GM19025 (cell line): ENCODE measurements at regions not wholly inside any gene's neighbourhood (a gene's known extent, or its start where the extent isn't known, plus 50 kb on each side); places are given as distances from the start of the nearest gene placed in this dataset.
"Not testable (repeated sequence)": the region's sequence is repeated elsewhere in the genome, so short reads cannot be mapped to it uniquely, and the experiment has no call there.

ENCODE experiments used
- ATAC-seq: cut with Tn5 transposase; IDR thresholded peaks from one replicate; pipeline ENCODE4 v1.9.1; 2021; ENCODE audit warnings: mild to moderate bottlenecking, low read depth, moderate library complexity; ENCODE audit not compliant: unreplicated experiment

DNA sequence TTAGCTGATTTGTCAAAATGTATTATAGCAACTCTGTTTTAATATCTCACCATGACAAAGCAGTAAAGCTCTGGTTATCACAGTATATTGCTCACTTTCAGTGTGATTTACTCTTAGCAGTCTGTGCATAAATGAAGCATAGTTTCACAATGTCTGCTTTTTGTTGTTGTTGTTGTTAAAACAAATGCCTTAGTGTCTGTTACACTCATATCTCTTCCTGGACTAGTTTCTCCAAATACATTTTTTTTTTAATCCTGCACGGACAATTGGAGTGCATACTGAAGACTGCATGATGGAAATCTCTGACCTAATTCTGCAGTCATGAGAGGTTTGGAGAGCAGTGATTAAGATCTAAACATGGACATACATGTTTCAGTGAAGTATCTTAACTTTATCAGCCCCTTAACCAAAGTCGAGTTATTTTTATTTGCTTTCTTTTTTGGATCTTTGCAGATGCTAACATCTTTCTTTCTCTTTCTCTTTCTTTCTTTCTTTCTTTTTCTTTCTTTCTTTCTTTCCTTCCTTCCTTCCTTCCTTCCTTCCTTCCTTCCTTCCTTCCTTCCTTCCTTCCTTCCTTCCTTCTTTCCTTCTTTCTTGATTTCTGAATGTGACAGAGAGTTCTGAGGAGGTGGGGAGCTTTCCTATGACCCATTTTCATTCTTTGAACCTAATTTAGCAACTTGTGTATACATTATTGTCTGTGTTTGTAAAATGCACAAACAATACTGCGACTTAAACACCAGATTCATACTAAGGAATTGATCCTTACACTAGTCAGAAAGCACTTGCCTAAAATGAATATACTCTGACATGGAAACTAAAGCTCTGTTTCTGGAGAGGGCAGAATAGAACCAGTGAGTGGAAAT lies 161.5 kb upstream of the AGR3 start:
- no peak for ATAC-seq

DNA sequence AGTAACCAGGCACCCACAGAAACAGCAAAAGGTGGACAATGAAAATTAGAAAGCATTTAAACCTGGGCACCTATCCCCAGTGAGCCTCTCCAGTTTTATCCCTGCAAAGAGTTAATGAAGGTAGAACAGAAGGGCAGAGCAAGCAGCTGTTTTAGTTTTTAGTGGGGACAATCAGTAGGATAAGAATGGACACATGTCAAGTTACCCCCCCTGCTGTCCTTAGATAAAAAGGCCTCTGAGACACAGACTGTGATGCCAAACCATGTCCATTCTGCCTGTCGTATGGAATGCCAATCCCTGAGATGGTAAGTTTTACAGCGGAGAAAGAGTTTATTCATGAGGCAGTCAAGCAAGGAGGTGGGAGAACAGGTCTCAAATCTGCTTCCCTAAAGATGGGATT lies 162.6 kb upstream of the AGR3 start:
- no peak for ATAC-seq

DNA sequence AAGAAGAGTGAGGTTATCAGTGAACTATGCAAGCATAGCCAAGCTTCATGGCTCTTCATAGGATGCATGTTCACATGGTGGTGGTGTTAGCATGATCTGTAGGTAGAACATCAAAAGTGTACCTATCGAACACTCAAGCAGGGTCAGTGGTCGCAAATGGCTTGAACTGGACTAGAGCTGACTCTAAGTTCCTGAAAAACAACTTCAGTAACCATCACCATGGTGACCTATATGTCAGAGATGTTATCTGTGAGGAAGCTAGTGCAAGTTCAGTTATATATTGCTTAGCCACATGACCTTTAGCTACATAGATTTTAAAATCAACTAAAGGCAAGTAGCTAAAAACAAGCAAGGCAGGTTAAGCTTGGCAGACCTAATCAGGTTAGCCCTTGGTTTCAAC lies 163.1 kb upstream of the AGR3 start:
- ATAC-seq, result no peak

DNA sequence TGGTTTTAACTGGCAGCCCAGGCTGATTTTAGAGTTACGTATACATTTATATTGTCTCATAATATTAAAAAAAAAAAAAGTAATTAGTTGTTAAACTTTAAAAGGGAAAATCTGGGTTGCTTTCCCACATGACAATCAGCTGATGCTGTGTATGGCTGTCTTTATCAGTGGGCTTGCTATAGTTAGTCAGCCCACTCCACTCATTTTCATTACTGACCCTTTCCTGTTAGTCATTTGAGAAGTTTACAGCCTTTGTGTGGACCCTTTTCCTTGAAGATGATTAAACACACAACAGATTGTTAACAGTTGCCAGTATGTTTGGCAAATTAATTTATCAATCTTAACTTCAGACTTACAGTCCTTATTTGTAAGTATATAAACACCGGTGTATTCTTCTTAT lies 164.5 kb upstream of the AGR3 start:
- no peak for ATAC-seq

DNA sequence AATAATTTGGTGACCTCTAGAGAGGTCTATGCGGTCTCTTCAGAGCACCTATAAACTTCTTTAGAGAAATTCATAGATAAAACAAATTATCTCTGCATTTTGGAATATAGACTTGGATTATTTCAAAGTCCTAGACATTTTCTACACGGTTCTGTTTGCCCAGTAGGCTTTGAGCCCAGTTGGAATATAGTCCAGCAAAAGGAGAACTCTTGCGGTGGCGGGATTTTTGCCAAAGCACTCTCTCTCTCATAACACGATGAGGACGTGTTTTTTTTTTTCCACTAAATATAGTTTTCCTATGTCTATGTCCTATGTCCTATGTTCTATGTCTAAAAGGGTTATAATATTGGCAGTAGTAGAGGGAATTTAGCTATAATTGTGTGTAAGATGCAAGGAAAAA lies 164.9 kb upstream of the AGR3 start:
- no peak for ATAC-seq

DNA sequence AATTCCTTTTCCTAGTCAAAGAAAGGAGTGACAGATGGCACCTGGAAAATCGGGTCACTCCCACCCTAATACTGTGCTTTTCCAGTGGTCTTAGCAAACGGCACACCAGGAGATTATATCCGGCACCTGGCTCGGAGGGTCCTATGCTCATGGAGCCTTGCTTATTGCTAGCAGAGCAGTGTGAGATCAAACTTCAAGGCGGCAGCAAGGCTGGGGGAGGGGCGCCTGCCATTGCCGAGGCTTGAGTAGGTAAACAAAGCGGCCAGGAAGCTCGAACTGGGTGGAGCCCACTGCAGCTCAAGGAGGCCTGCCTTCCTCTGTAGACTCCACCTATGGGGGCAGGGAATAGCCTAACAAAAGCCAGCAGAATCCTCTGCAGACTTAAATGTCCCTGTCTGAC lies 171.4 kb upstream of the AGR3 start:
- ATAC-seq, result not testable (repeated sequence)

DNA sequence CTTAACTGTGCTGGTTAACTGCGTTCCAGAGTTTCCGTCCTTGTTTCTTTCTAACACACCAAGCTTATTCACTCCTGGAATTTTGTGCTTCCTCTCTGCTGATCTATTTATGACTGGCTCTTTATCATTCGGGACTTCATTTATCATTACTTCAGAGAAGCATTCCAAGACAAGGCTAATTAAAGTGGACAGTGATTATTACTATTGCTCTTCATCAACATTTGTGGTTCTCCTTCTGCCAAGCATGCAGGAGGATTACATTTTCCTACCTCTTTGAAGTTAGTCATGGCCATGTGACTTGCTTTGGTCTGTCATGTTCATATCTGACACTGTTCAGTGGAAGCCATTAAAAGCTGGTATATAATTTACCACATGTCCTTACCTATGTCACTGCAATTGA lies 172.4 kb upstream of the AGR3 start:
- ATAC-seq, result no peak

DNA sequence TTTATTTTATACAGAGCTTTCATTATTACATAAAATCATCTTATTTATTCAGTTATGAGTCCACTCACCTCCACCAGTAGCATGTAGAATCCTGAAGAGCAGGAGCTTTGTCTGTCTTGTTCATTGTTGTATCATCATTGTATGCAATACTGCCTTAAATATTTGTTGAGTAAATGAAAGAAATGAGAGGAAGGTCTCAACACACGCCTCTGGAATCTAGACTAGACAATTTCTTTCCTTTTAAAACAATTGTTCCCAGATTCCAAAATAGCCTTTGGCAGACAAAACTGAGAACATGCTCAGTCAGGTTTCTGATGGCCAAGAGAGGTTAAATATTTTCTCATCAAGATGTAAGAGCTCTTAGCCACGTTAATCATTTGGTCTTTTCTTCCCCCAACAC lies 173.1 kb upstream of the AGR3 start:
- ATAC-seq, result no peak

DNA sequence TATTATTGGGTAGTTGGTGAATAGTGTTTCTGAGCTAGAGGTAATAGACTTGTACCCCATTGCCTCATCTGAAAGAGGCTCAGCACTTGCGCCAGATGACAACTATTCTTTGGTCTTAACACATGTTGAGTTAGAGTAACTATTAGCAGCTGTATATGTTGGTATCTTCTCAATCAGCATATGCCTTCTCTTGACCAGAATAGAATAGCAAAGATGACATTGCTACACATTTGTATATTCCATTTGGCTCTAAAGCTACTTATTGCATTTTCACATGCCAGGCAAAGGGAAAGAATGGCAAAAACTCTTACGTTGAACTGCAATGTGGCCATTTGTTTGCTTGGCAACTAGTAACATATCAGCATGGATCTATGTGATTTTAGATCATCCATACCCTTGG lies 173.8 kb upstream of the AGR3 start:
- ATAC-seq, result no peak

DNA sequence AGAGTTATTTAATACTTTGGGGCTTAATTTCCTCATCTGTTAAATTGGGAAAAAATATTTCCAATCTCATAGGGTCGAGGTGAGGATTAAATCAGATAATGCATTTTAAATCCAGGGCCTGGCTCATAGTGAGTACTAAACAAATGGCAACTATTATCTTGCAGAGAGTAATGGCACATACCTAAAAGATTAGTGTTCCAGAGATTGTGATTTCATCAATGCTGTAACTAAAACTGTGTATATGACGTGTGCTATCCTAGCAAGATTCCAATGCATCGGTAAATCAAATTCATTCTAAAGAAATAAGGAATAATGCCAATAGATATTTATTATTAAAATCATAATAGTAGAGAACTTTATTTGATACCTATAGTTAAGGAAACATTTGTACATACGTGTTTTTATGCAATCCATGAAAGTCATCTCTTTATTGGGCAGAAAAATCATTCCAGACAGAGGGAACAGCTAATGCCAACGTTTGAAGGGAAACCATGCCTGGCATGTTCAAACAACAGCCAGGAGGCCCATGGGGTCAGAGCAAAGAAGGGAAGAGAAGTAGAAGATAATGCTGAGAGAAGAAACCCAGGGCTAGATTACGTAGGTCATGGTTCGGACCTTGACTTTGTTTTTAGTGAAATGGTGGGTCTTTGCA lies 174.8 kb upstream of the AGR3 start:
- no peak for ATAC-seq

DNA sequence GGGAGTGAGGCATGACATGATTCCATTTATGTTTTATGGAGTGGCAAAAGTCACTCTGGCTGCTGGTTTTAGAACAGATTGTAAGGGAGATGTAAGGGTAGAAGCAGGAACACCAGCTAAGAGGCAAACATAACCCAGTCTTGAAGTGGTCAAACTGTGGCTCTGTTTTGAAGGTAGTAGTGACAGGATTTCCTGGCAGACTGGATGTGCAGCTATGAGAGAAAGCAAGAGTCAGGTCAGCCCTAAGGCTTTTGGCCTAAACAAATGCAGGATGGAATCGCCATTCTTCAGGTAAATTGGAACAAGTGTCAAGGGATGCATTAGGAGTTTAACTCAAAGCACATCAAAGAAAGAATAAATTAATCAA lies 175.3 kb upstream of the AGR3 start:
- ATAC-seq, result no peak

DNA sequence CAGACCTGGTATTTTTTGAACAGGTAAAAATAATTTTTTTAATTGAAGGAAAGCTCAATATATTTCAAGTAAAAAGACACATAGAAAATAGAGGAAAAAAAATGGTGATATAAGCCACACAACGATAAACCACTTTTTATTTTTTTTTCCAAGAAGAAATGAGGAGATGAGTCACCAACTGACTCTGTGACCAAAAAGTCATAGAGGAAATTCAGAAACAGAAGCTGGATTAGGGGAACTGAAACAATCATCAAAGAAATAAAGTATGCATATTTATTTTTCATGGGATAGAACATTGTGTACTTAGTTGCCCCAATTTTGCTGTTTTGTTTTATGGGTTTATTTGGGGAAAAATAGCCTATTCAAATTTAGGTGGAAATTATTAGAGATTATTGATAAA lies 176.8 kb upstream of the AGR3 start:
- no peak for ATAC-seq

DNA sequence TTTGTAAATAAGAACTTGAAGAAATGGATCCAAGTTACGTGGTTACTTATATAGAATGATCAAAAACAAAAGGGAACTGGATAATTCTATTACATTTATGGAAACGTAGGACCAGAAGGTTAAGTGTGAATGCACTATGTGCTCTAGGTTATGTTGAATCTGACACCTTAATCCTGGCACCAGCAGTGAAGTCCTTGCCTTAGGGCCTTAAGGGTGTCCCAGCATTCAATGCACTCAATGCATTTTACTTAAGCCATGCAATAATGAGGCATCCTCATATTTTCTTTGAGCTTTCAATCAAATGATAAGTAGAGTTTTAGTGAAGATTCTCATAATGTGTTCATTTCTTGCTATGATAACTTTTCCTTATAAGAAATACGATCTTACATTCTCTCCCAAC lies 178.3 kb upstream of the AGR3 start:
- ATAC-seq, result no peak

DNA sequence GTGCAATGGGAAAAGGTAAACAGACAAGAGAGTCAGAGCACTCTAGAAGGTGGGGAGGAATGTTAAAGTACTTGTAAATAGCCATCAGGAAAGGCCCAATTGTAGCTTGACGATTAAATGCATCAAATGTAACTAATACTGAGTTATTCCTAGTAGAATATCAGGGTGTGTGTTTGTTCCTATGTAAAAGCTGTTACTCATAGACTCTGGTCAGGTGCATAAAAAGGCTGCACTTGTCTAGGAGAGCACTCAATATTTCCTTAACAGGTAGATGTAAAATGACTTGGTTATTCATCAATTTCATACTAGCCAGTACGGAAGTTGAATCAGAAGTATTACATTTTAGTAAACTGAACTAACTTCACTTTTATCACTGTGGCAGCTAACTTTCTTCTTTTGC lies 179.7 kb upstream of the AGR3 start:
- ATAC-seq, result no peak

DNA sequence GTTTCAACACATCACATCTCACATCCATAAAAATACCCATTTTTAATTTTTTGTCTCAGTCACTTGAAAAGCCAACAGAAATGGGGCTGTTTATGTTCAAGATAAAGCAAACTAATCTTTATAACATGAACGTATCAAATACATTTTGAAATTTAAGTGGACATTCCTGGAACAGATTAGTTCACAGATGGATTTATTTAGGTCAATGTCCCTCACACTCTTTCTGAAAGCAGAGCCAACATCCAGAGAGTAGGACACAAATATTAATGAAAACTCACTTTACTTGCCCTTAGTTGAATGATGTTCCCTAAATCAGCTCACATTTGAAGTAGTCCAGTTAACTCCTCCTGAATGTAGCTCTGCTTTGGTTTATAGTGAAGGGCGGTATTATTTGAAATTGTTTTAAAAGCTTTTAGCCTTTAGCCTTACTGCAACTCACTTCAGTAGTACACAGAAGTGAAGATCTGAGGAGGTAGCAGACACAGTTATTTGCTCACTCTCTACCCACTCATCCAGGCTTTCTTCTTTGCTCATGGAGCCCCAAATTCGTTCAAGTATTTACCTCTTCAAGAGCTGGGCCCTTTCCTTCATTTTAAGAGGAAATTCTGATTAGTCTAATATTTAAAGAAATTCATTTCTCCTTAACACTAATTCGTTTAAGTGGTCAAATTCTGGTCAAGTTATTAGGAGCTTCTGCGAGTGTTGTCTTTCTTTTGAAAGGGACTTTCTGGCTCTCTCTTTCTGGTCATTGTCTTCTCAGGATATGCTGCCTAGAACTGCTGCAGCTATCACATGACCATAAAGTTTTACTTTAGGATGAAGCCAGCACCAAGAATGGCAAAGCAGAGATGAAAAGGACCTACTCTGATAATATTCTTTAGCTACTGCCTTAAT lies 180.6 kb upstream of the AGR3 start:
- no peak for ATAC-seq

DNA sequence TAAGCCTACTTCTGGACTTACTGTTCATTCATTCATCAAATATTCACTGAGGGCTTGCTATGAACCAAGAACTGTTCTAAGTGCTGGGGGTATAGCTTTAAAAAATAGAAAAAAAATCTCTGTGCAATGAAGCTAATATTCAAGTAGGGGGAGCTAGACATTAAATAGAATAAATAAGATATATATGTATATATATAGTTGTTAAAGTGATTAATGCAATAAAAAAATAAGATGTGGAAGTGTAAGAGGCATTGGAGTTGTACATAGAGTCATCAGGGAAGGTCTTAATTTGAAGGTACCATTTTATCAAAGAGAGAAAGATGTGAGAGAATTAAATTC lies 181.2 kb upstream of the AGR3 start:
- no peak for ATAC-seq

DNA sequence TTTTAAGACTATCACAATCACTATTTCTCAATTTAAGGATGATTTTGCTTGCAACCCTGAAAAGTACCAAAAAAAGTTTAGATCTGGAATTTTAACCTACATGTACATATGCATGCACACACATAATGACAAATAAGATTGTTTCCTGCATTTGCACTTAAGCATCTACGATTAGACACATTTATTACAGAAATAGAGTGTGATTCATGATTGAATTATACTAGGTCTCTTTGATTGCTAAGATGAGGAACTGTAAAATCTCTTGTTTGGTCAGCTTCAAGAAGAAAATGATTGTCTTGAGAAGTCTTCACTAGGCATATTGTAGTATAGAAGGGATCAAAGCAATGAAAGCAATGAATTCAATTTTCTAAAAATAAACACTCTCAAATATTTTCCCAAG lies 185.9 kb upstream of the AGR3 start:
- no peak for ATAC-seq

DNA sequence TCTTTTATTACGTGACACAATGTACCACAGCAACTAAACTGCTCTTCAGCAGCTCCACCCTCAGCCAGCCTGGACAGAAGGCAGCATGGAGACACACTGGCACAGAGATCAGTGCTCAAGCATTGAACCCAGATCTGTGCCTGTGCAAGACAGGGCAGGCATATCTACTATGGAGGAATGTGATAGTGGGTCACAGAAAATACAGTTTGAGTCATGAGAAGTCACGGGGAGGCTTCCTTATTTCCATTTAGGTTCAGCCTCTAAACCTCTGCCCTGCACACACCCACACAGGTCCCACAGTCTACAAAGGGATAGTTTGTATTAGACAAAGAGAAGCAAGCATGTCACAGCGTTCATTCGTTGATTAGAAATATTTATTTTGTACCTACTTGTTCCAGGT lies 187.4 kb upstream of the AGR3 start:
- peak; percentile 44 for ATAC-seq

DNA sequence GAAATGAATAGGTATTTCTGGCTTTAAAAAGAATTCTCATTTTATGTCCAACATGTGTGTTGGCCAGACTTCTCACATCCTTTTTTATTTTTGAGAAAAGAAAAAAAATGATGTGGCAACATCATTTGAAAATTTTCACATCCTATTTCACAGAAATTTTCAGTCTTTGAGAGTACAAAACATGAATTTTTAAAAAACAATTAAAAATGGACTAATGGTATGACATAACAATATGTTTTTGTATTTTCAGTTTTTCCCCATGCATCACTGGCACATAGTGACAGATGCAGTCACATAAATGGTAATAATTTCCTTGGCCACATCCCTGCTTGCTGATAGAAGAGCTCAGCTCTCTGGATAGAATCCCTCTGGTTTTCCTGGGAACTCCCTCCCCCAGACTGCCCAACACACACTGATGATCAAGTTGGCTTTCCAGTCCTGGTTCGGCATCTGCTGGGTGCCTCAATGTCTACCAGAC lies 188.5 kb upstream of the AGR3 start:
- ATAC-seq, result no peak

DNA sequence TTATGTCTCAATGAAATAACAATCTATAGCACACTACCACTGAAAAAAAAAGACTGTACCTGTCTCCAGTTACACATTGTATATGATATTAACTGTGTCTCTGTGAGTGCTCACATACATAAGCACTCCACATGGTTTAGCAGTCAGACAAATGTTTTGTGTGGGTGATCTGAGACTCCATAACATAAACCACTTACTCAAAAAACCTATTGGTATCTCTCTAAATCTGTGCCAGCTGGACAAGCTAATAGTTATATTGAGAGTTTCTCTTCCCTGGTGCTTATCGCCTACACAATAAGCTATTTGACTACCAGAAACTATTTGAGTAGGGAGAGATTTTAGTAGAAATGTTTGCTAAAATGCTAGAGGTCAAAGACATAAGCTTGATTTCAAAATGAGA lies 190.1 kb upstream of the AGR3 start:
- ATAC-seq, result no peak

DNA sequence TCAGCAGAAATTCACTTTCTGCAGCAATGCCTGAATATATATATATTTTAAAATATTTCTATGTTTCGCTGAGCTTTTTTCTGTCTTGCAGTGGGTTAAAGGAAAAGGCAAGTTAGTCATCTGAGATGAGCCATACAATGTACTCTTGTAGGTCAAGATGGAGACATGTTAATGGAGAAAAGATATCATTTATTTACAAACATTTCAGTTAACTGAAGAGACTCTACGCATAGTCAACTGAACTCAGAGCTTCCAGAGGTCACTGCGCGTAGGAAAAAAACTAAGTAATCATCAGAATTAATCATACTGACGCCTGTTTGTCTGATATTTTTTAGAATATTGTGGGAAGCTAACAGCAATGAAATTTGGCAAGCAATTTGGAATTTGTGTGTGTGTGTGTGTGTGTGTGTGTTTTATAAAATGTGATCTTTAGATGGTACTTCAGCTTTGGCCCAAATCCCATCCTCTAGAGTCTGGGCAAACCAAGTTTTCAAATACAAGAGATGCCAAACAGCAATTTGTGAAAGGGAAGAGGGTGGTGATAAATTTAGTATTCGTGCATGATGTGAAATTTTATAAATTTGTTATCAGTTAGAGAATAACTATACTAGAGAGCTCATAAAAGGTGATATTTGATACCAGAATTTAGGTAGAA lies 193.9 kb upstream of the AGR3 start:
- ATAC-seq, result no peak
